ENCODE measurements at regions not wholly inside any gene's neighbourhood (a gene's known extent, or its start where the extent isn't known, plus 50 kb on each side); places are given as distances from the start of the nearest gene placed in this dataset.
"Not testable (repeated sequence)": the region's sequence is repeated elsewhere in the genome, so short reads cannot be mapped to it uniquely, and the experiment has no call there.

DNA sequence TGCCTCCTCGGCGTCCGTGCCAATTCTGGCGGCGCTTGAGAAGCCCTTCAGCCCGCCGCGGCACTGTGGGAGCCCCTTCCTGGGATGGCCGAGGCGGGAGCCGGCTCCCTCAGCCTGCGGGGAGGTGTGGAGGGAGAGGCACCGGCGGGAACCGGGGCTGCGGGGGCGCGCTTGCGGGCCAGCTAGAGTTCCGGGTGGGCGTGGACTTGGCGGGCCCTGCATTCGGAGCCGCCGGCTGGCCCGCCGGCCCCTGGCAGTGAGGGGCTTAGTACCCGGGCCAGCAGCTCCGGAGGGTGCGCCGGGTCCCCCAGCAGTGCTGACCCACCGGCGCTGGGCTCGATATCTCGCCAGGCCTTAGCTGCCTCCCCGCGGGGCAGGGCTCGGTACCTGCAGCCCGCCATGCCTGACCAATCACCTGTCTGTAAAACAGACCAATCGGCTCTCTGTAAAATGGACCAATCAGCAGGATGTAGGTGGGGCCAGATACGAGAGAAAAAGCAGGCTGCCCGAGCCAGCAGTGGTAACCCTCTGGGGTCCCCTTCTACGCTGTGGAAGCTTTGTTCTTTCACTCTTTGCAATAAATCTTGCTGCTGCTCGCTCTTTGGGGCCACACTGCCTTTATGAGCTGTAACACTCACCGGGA lies 76.9 kb upstream of the TCF4 start:
- TF ChIP-seq, protein P1, sequence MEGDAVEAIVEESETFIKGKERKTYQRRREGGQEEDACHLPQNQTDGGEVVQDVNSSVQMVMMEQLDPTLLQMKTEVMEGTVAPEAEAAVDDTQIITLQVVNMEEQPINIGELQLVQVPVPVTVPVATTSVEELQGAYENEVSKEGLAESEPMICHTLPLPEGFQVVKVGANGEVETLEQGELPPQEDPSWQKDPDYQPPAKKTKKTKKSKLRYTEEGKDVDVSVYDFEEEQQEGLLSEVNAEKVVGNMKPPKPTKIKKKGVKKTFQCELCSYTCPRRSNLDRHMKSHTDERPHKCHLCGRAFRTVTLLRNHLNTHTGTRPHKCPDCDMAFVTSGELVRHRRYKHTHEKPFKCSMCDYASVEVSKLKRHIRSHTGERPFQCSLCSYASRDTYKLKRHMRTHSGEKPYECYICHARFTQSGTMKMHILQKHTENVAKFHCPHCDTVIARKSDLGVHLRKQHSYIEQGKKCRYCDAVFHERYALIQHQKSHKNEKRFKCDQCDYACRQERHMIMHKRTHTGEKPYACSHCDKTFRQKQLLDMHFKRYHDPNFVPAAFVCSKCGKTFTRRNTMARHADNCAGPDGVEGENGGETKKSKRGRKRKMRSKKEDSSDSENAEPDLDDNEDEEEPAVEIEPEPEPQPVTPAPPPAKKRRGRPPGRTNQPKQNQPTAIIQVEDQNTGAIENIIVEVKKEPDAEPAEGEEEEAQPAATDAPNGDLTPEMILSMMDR (IDR thresholded peaks at IDR 0.05) = not testable (repeated sequence)
- not testable (repeated sequence) for TF ChIP-seq POLR2A (IDR thresholded peaks at IDR 0.05; ENCODE audit: low read depth); POLR2AphosphoS5 (IDR thresholded peaks at IDR 0.05); EP300 (IDR thresholded peaks at IDR 0.05)
